Stimulated activated CD4-positive, alpha-beta T cell treated with anti-CD3 and anti-CD28 coated beads, Interleukin-2, amount 100 ng/mL, for 48 hours (primary cell): ENCODE measurements at regions not wholly inside any gene's neighbourhood (a gene's known extent, or its start where the extent isn't known, plus 50 kb on each side); places are given as distances from the start of the nearest gene placed in this dataset.
"Not testable (repeated sequence)": the region's sequence is repeated elsewhere in the genome, so short reads cannot be mapped to it uniquely, and the experiment has no call there.

Source experiments
- DNase-seq, 2 donors: peaks; one replicate each; pipeline ENCODE4 v3.0.0-alpha.2; 2020

DNA sequence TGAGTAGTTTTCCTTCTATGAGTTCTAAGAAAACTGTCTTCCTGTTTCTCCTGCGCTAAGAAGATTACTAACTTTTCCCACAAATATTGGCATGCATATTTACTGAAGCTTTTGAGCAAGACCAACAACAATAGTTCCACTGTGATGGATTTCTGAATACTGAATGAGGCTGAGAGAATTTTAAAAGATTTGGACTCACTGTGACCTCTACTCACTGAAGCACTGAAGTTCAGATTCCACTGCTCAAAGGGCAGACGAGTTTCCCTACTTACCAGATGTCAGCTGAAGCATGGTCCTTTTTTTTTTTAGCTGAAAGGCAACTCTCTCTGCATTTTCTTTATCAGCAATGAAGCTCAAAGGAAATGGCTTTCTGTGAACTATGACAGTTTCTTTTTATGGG, 718.5 kb downstream of the RFPL4B start:
- no peak for DNase-seq

DNA sequence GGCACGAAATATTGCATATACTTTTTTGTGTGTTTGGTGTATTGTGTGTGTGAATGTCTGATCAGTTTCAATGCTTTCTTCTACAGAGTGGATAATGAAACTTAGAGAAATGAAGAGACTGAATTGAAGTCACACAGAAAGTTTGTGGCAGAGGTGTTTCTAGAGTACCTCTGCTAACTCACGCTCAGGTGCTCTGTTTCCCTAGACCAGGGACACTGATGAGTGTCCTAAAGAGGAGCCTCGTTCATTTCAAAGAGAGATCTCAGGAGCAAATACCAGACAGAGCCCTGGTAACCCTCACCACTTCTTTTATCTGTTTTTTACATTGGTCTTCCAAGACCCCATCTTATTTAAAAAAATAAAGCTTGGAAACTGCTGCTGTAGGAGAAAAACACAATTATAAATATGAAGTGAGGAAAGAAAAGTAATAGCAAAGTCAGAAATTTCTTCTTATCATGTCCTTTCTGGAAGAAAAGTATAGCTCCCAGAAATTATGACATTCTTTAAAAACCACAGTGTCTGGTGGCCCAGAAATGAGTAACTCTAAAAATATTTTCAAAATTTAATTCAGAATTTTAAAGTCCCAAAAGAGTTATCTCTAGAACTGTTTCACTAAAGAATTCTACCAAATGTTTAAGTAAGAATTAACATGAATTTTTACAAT, 720.6 kb downstream of the RFPL4B start:
- DNase-seq: no peak

DNA sequence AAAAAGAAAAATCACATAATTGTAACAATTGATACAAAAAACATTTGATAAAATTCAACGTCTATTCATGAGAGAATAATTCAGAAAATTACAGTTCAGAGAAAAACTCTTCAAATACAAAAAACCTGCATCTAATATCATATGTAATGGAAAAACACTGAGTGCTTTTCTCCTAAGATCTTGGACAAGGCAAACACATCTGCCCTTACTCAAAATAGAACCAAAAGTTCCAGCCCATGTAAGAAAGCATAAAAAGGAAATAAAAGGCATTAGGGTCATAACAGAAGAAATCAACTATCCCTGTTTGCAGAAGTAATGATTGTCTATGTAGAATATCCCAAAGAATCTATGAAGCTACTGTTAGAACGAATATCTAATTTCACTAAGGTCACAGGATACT, 721.4 kb downstream of the RFPL4B start:
- no peak for DNase-seq

DNA sequence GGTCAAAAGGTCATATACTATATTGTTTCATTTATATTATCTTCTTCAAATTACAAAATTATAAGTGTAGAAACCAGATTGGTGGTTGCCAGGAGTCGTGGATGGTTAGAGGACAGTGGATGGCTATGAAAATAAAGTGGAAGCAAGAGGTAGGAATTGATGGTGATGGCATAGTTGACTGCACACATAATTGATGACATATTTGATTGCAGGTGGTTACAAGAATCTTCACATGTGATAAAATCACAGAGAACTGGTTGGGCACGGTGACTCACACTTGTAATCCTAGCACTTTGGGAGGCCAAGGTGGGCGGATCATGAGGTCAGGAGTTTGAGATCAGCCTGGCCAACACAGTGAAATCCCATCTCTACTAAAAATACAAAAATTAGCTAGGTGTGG, 723.6 kb downstream of the RFPL4B start:
- not testable (repeated sequence) for DNase-seq

DNA sequence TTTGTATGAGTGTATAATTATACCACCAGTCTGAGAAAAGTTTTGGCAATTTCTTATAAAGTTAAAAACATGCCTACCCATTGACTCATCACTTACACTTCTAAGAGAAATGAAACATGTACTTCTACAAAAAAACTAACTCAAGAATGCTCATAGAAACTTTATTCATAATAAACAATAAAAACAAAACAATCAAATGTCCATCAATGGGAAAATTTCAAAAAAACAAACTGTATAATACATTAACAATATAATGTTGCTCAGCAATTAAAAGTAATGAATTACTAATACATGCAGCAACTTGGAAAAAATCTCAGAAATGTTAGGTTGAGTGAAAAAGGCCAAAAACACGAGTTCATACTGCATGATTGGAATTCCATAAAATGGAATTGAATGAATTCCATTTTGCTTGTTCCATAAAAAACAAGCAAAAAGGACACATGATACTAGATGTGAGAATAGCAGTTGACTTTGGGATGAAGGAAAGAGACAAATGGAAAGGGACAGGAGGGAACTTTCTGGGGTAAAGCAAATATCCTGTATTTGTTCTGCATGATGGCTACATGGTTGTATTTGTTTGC, 726.6 kb downstream of the RFPL4B start:
- no peak for DNase-seq

DNA sequence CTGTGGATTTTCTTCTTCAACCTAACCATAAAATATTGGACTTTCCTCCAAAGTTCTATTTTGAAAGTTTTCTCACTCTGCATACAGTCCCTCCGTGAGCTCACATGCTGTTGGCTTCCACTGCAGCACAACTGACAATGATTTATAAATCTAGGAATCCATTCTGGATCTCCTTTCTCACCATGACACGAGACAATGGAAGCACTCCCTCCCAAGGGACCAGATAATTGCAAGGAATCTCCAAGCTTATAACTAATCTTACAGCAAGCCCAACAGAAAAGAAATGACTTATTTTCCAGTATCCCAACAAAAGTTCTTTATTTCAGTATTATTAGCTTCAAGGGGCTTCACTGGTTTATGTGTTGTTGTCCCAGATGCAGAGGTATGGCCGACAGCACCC, 729.0 kb downstream of the RFPL4B start:
- no peak for DNase-seq

DNA sequence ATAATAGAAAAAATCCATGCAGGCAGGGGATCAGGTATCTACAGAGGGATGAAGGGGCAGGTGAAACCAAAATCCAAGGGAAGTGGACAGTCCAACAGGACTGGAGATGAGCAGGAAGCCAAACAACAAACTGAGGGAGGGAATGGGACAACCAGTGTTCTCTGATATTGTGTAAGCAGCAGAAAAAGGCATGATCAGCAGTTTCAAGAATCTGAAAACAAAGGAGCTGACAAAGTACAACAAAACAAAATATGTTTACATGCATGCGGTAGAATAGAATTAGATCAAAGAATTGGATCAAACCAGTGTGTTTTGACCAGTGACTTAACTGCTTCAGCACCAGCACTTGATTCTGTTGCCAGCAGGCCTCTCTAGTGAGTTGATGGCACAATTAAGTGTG, 729.7 kb downstream of the RFPL4B start:
- no peak for DNase-seq

DNA sequence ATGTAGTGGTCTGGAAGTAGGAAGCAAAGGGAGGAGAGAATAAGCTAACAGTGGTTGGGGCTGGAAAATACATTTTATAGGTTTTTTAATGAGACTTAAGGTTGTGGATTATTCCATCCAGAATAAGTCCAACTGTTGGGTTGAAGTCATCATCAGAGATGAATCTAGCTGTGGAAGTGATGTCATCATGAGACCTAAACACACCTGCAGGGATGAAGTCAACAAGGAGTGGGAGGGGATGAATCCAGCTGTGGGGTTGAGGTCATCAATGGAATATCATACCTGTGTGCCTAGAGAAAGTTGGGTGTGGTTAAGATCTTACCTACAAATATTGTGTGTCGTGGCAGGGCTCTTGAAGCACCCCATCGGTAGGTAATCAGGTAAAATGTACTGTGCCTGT, 730.7 kb downstream of the RFPL4B start:
- no peak for DNase-seq

DNA sequence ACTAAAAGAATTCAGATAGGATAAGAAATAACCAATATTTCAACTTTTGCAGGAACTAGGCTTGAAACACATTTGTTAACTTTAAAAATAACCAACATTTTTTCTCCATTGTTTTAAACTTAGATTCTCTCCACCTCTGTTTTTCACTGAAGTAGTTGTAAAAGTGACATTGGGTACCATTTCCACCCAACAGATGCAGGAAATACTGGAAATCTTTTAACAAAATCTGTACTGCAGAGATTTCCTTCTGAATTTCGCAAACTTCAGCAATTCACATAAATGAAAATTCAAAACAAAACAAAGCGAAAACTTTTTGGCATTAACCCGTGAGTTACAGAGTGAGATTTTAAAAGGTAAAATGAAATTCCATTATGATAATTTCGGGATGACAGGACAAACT, 731.7 kb downstream of the RFPL4B start:
- DNase-seq: no peak

DNA sequence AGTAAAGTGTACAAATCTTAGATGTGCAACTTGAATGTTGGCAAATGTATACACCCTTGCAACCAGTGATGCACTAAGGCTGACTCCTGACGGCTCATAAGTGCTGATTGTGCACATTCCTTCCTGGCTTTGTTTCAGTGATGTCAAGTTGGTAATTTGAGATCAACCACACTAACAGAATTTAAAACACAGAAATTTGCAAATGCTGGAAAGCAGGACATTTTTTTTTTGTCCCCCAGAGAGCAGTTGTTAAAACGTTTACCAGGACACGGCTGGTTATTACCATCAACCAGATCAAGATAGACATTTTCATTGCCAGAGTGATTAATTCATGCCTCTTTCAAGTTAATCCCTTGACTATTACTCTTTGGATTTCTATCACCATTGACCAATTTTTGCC, 735.6 kb downstream of the RFPL4B start:
- no peak for DNase-seq

DNA sequence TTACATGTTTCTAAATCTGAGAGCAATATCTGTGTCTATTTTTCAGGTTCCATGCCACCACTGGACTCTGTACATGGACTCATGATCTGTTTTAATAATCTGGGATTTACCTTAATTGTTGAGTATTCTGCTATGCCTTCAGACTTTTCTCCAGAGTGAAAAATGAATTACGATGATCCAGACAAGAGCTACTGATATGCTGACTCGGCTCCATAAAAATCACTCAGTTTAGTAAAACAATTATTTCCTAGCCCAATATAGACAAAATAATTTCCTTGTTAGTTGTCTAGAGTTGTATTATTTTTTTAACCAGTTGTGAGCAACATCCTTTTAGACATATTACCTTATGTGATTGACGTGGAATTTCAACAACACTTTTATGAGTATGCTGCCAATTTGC, 736.8 kb downstream of the RFPL4B start:
- DNase-seq: no peak

DNA sequence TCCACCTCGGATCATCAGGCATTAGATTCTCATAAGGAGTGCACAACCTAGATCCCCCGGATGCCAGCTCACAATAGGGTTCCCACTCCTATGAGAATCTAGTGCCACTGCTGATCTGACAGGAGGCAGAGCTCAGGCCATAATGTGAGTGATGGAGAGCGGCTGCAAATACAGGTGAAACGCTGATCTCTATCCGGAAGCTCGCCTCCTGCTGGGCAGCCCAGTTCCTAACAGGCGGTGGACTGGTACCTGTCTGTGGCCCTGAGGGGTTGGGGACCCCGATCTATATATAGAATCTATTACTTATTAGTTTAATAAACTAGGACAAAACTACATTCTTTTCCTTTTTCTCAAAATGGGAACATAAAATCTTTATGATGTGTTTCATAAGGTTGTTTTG, 741.9 kb downstream of the RFPL4B start:
- DNase-seq: no peak

DNA sequence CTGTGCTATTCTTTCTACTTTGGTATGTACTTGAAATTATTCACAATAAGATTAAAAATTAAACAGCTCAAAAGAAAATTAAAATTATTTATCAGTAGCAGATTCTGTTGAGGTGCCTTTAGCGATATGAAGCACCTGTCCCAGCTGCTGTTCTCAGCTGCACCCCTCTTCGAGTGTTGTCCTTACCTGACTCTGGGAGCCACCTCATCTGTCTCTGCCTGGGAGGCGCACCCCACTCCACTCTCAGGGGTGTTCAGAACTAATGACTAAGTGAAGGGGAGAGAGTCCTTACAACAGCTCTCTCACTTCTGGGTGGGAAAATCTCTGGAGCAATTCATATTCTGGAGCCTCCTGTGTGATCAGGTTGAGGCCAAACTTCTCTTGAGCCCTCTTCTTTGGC, 745.7 kb downstream of the RFPL4B start:
- DNase-seq: no peak

DNA sequence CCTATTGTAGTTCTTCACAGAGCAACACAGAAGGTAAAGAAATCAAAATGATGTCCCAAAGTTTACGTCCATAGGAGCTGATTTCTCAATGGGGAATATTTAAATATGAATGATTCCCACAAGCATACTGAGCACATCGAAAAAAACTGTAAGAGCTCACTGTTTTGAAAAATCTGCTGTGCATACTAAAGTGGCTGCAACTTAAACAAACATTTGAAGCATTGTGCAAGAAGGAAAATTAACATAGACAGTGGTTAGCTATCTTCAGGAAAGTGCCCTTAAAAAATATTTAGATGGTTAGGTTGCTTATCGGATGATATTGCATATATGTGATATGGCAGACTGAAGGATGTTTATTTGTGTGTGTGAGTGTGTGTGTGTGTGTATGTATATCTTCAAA, 747.6 kb downstream of the RFPL4B start:
- no peak for DNase-seq

DNA sequence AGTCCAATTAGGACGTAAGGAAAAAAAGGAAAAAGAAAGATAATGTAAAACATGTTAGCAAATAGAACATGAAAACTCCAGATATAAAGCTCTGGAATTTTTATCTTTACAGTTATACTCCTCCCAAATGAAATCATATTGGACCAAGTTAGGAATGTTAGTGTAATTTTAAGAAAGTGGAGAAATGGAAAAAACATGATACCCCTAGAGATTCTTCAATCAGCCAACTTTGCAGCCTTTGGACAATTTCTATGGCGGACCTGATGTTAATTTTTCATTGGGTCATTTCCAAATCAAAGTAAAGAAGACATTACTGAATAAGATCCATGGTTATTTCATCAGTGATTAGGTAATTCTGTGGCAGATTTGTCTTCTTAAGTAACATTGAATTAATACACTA, 748.7 kb downstream of the RFPL4B start:
- DNase-seq: no peak

DNA sequence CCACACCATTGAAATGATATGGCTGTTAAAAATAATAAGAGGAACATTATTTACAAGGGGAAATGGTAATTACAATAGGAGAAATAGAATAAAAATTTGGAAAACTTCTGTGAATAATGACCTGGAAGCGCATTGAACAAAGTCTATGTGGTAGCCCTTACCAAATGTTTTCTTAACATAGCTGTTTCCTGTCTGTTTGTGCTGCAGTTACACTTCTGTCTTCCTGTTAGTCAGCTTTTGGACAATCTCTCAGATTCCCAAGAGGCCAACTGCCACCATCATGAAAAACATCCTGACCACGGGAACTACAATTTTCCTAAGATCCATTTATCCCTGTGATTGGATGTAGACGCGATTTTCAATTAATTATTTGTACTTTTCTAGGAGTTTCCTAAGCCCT, 754.4 kb upstream of the MARCKS start:
- no peak for DNase-seq

DNA sequence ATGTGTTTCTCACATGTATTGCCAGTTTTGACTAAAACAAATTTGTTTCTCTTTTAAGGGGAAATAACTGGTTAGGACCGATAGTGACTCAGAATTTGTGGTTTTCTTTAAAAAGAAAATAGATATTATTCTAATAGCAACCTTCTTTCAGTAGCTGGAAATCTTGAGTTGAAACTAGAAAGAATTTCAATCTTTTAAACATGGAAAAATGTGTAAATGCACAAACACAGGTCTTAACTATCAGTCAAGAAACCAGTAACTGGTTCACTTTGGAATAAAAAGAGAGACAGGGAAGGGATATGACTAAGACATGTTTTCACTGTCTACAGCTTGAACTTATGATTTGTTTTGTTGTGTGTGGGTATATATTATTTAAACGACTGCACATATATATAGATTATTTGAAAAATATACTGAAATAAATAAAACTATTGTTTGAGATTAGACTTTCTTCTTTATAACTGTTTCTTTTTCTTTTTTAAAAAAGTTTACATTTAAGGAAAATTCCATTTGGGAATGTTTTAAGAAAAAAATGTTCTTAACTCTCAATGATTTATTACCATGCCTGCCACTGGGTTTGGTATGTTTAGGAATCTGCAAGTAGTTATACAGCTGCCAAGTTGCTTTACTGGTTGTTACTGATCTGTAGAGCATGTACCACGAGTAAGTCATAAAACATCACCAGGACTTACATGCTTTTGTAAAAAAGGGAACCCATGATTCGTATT, 753.3 kb upstream of the MARCKS start:
- no peak for DNase-seq

DNA sequence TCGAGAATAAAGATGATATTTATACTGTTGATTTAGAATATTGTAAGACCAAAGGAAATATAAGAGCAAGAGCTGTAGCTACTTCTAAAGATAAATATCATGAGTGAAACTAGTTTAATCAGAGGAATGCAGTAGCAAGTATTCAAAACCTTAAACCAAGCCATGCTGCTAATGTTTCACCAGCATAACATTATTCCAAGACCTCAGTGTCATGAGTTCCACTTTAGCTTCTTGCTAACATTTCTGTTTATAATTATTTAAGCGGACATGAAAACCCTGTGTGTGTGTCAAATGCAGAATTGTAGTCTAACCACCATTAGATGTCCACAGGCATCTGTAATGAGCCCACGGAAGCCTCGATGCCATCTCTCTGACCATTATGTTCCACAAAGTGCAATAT, 752.6 kb upstream of the MARCKS start:
- no peak for DNase-seq

DNA sequence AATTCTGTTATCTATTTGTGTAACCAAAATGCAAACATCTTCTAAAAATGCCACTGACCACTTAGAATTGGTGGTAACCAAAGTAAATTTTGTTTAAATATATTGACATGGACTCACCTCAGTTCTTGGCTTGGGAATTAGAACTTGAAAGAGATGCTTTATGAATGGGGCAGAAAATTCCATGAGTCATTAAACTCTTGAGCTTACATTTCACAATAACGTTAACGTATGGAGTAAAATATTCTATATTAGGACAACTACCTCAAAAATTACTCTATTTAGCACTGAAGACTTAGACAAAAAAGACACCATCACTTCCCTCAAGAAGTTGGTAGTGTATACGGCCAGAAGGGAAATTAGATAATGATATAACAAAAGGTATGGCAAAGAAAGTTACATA, 752.2 kb upstream of the MARCKS start:
- DNase-seq: no peak

DNA sequence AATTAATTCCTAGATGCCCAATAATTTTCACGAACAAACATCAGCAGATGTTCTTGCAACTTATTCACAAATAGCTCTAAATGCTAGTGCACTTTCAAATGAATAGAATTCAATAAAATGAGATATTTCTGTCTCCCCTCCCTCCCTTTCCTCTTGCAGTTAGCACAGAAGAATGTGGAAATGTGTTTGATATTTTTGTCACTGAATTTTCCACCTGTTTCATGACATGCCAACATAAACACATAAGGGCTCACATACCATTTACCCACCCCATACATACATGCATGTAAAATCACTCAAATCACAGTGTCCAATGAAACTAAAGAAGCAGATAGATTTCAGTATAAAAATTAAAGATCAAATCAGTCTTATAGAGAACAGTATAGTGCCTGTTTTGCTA, 746.9 kb upstream of the MARCKS start:
- DNase-seq: no peak

DNA sequence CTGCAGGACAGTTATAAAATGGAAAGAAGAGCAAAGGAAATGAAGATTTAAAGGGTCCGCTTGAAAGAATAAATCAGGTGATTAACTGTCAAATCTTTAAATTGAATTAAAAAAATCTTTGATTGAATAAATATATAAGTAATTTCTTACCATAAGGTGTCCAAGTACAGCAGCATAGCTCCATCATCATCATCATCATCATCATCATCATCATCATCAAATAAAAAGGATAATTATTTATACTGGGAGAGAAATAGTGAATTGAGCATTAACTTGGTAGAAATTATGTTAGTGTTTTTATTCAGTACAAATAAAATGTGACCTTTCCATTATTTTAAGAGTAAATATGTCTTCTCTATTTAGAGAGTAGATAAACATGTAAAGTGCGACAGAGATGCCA, 745.6 kb upstream of the MARCKS start:
- DNase-seq: no peak

DNA sequence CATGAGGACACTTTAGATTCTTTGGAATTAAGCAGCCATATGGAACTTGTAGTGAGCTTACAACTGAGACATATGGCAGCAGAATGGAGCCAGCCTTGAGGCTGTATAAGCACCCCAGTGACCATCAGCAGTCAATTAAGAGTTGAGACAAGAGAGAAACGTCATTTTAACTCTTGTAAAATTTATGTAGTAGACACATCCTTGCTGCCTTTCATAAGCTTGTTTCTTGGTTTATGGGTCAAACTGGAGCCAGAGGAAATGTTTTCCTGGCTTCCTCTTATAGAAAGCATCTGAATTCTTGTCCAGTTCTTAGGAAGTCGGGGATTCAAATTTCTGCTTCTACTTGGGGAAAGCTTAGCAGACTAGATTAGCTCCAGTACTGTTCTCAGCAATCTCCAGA, 745.1 kb upstream of the MARCKS start:
- DNase-seq: no peak

DNA sequence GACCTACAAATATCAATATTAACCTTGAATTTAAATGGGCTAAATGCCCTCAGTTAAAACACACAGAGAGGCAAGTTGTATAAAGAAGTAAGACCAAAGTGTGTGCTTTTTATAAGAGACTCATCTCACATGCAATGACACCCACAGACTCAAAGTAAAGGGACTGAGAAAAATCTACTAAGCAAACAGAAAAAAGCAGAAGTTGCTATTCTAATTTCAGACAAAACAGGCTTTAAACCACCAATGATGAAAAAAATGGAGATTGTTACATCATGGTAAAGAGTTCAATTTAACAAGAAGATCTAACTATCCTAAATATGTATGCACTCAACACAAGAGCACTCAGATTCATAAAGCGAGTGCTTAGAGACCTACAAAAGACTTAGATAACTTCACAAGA, 741.9 kb upstream of the MARCKS start:
- DNase-seq: no peak

DNA sequence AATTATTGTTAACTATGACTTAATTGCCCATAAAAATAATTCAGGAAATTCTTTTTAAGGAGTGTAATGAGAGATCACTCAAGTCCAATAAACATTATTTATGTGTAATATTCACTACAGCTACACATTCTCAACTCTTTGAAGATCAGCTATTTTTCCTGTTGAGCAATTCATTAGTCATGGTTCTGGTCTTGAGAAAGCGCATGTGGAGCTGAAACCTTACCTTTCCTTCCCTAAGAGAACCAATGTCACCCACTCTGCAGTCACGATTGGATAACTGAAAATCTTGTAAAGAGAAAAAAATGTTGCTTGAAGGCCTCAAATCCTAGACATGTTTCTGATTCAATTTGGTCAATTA, 736.9 kb upstream of the MARCKS start:
- no peak for DNase-seq
